Left lobe of liver (tissue), 2 donors: ENCODE measurements at regions not wholly inside any gene's neighbourhood (a gene's known extent, or its start where the extent isn't known, plus 50 kb on each side); places are given as distances from the start of the nearest gene placed in this dataset.

Experiments
- ATAC-seq: fragments of 200-7000 bp; cut with Tn5 transposase; one replicate; pipeline ENCODE4 v1.9.1; 2020; ENCODE audit warnings: mild to moderate bottlenecking, moderate library complexity
- DNase-seq: peaks from one replicate; pipeline ENCODE4 v3.0.0-alpha.2; 2020; ENCODE audit warnings: low spot score
- donor health status: DM: no; HTN: no; CAD: no; lungs with moderate emphysema.
- donor health status: DM: no; HTN: yes; CAD: no.

DNA sequence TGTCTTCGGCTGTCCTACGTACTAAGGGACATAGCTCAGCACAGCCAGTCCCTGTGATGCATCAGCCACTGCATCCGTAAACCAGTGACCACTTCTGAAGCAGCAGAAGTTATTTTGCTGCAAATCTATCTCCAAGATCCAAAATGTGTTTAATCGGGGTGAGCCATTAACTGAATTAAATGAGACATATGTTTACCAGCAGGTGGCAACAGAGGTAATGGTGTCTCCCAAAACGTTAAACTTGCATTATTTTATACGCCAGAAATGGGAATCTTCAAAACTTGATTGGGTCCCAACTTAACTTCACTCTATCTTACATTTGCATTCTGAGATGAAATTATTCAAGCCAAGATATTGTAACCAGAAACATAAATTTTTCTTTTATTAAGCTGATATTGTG is 75.3 kb upstream of the BOC start:
- no peak for DNase-seq
- ATAC-seq, result peak; percentile 68

DNA sequence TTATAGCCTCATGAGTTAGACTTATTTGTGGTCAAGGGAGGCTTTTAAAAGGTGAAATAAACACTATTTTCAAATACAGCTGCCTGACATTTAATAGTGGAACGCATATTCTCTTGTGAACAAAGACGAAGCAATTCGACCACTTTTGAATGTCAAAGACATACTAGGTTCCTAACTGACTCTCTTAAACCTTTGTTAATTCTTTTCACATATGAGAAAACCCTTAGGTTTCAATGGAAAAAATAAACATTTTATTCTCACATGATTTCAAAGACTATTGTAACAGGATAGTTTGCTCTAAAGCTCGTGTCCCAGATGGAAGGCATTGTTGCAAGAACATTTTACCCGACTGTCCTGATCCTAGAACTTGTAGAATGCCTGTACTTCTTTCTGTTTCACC is 74.8 kb upstream of the BOC start:
- no peak for DNase-seq
- ATAC-seq, result no peak

DNA sequence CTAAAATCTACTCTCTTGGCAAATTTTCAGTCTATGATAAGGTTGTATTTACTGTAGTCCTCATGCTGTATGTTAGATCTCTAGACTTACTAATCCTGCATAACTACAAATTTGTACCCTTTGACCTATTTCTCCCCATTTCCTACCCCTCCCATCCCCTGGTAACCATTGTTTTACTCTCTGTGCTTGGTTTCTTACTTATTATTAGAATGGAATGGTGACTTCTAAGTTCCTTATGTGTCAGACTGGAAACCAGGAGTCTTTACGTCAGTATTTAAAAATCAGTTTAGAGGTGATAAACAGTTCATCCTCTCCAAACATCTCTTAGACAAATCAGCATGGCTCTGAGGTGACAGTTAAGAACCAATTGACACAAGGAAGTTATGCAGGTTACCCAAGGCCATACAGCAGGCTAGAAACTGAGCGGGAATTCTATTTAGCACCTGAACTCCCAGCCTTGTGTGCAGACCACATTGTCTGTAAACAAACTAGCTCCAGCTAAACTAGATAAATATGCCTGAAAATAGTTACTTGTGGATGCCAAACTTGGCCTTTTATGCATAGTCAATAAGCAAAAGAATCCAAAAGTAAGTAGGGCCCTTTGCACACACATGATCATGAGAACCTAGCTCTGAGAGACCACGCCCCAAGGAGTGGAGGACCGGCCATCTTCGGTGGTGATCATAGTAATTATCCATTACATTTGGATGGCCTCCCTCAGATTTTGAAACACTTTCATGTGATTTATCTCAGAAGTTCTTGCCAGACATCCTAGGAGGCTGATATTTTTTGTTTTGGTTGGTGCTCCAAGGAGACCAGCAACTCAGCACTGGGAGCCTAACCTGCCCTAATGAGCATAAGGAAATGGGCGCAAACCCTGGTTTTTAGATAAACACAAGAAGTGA is 72.3 kb upstream of the BOC start:
- DNase-seq (no peak), ATAC-seq (no peak)

DNA sequence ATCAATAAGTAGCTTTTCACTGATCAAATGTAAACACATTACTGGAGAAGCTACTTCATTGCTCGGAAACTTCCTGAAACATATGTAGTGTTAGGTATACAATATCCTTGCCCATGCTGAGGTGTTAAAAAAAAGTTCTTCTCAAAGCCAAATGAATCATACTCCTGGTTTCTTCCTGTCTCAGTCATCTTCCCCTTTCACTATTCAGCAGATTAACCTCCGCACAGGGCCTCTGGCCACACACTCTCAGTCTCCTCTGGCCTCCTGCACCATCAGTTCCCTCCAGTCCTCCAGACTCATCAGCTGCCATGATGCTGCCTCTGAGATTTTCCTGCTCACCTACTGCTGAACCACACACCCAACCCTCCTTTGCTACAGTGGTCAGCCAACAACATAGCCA is 70.5 kb upstream of the BOC start:
- DNase-seq (no peak), ATAC-seq (no peak)

DNA sequence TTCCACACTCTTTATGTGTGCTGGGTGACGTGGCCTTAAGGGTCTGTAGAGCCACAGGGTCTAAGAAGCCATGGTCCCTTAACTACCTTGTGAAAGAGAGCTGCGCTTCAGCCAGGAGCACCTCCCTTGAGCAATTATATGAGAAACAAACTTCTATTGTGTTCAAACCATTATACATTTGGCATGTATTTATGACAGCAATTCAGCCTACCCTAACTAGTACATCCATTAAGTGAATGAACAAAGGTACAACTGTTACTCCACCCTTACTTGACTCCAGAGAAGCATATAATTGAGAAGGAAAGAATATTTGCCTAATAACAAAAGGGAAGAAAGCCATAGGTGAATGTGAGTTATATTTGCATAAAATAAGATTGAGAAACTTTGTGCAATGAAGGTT is 69.8 kb upstream of the BOC start:
- DNase-seq (no peak), ATAC-seq (no peak)

DNA sequence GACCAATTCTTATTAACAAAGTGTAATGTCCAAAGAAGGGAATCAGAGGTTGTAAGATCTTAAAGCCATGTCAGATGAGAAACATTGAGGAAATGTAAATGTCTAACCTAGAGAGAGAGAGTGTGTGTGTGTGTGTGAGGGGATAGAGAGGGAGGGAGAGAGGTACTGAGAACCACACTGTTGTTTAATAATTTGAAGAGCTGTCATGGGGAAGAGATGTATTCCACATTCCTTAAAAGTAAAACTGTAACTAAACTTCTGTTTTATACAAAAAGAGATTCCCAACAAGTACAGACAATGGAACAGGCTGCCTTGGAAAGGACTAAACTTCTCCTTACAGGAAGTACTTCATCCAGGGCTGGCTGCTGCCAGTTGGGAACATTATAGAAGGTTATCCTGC is 68.9 kb upstream of the BOC start:
- no peak for ATAC-seq
- no peak for DNase-seq

DNA sequence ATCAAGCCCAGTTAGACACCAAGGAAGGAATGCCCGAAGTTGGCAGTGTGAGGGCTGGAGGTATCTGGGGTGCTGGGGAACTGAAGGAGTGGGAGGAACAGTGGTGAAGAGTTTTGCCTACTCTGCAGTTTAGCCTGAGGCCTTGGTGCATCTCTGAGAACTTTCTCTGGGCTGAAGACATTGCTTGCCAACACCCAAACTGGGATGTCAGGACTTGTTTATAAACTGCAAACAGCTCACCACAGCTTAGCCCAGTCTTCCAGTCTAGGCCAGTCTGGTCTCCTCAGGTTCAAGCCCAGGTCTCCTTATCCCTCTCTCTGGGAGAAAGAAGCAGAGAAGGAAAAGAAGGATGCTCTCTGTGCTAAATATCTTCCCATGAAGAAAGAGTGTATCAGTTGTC is 68.0 kb upstream of the BOC start:
- ATAC-seq, result no peak
- no peak for DNase-seq

DNA sequence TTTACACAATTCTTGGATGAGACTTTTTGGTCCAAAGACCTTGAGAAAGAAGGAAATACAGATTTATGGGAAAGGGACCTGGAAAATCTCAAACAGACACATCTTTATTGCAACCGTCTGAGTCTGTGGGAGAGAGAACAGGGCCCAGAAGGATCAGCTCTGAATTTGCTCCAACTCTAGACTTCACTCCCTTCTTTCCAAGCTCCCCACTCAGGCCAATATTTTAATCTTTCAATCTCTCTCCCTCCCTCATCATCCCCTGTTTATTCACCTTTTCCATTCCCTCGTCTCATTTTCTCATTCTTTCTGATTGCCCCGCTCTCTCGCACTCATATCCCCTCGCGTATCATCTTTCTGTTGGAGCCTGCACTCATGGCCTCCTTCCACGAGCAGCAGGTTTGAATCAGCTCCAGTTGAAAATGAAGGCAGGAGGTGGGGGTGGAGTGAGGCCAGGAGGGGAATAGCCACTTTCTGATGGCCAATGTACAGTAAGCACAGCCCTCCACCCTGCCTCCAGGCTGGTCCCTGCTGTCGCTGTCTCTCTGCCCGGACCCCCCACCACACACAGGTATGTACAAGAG is 63.6 kb upstream of the BOC start:
- ATAC-seq, result no peak
- DNase-seq, result no peak

DNA sequence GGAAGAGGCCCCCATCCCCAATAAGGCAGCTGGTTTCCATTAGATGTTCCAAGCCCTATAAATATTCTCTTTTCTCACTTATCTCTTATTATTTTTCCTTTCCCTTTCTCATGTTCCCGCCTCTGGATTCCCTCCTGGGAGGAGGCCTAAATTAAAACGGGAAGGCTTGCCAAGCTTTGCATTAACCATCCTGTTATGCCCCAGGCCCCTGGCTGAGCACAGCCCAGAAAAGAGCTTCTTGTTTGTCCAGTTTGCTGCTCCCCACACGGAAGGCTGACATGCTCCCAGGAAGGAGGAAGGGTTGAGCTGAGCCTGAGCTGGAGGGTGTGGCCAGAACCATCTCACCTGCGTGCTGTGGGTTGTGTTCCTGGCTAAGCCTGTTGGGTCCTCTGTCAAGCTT is 63.1 kb upstream of the BOC start:
- DNase-seq, result no peak
- no peak for ATAC-seq

DNA sequence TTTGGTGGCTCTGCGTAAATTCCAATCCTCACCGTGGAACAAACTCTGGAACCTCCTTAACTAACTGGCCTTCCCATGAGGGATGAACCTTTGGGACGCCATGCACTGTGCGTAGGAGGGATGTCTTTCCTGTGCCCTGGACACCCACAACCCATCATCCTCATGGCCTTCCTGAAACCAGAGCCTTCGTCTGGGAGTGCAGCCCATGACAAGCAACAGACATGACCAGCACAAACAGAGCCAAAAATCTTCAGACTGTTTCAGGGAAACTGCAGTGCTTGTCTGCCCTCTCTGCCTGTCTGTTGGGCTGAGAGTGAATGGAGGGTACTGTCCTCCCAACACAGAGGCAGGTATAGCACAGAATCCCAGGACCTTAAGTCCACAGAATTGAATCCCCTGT is 61.1 kb upstream of the BOC start:
- no peak for ATAC-seq
- DNase-seq, result no peak

DNA sequence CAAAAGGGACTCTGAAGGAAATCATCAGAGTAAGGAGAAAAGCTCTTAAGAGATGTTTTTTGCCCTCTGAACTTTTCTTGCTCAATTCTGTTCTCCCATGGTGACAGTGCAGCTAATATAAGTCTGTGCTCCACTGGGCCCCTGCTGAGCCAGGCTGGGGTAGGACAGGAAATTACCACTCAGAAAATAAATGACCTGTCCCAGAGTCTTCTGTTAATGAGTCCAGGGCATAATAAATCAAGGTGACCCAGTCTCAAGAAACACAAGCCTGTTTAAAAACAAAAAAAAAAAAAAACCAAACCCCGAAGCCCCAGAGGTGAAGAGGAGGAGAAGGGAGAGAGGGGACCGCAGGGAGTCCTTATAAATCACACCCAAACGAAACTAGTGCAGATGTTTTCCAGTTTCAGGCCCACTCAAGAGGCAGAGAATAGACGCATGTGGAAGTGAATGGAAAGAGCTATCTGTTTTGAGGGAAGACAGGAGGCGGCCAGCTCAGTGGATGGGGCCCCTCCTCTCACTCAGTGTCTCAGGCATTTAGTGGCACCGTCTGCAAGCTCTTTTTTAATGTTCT is 59.8 kb upstream of the BOC start:
- ATAC-seq (no peak), DNase-seq (no peak)

DNA sequence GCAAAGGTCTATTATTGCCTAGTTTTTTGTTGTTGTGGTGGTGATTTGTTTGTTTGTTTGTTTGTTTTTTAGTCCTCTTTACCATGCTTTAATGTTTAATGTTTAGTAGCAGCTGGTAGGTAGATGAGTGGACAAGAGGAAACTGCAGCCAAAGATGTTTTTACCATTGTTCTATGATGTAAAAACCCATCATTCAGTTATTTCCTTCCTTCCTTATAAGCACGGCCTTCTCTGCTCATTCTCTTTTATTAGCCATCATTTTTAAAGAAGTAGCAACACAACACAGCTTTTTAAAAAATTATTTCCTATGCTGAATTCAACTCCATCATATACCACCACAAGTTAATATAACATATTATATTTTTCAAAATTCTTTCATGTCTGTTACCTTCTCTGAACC is 58.5 kb upstream of the BOC start:
- ATAC-seq, result no peak
- DNase-seq, result no peak

DNA sequence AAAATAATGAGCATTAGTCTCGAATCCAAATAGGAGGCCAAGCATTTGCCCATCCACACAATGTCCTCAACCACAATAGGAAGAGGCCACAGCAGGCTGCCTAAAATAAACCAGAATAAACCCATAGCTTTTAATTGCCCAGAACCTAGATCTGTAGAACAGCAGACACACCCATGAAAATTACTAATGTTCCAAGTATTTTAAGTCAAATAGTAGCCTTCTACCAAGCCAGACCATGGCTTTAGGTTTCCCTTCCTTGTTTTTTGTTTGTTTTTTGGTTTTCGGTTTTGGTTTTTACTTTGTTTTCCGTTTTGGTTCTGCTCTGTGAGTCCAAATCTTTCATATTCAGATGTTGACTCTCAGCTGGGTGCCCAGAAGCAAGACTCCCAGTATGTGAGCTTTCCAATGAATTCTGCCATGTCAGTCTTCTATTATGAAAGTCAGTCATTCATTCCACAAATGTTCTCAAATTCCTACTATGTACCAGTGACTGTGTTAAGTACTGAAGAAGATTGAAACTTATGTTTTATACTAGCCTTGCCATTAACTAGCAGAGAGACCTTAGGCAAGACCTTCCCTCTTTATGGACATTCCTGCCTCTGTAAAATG is 57.8 kb upstream of the BOC start:
- DNase-seq, result no peak
- no peak for ATAC-seq

DNA sequence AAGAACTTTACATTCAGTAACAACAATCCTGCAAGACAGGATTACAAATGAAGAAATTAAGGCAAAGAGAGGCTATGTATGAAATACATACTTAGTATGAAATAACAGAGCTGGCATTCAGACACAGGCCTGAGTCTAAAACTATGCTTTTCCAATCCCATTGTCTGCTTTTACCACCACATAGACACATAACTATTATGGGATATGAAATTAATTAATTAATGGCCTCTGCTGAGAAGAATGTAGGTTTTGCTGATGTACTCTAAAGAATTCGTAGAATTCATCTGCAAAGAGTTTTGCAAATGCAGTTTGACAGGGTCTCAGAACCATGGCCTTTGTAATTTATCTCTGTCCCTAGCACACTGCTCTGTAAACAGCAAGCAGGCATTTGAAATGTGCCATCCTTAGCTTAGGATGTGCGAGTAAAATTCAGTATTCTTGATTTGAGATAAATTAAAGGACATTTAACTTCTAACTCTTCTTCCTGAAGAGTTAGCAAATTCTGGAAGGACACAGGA is 54.5 kb upstream of the BOC start:
- DNase-seq (no peak), ATAC-seq (no peak)

DNA sequence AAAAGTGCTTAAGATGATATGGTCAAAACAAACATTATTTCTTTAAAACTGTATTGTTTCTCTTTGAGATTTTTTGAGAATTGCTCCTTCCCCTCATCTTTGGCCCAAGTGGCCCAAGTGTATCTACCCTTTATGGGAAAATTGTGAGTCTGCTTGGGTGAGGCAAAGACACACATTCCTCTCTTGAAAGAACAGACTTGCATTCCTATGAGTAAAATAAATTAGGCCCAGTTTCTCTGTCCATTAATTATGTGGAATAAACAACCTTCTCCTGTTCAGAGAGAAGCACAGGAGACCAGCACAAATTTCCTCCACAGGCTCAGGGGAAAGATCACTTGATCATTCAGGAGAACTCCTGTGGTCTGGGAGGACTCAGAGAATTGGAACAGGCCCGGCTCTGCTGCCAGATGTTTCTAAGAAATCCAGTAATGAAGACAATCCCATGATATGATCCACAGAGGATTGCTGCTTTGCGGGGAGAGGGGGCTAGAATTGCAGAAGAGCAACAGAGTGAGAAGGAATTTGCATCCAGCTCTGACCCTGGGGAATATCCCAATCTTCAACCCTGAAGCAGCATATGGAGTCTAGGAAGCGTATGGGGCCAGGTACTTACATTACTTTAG is 53.8 kb upstream of the BOC start:
- no peak for DNase-seq
- ATAC-seq, result no peak

DNA sequence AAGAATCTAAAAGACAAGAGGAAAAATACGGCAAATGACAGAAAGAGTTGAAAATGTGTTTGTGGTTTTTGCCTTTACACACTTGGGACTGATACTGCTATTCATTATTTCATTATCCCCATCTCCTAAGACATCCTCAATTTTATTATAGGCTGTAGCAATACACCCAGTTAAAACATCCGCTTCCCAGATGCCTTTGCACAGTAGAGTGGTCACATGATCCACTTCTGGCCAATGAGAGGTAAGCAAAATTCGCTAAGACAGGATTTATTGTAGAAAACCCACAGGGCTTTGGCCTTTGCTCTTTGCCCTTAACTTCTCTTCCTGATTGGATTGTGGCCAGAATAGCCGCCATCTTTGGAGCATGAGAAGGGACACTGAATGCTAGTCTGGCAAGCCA is 53.2 kb upstream of the BOC start:
- ATAC-seq (no peak), DNase-seq (no peak)
